DND-41 (cell line): ENCODE measurements at regions not wholly inside any gene's neighbourhood (a gene's known extent, or its start where the extent isn't known, plus 50 kb on each side); places are given as distances from the start of the nearest gene placed in this dataset.

Experiments
- EZH2 ChIP-seq: IDR thresholded peaks from 3 replicates; pipeline ENCODE4 v1.6.1; 2012; ENCODE audit warnings: borderline replicate concordance, low read depth, mild to moderate bottlenecking, moderate library complexity, low read length, inconsistent platforms; ENCODE audit not compliant: severe bottlenecking
- TF ChIP-seq, protein P1 (sequence below): IDR thresholded peaks from 2 replicates; pipeline ENCODE4 v1.5.1; 2012; ENCODE audit warnings: borderline replicate concordance, low read length, moderate library complexity, mild to moderate bottlenecking; ENCODE audit not compliant: poor library complexity, severe bottlenecking; ENCODE audit errors: extremely low read depth

DNA sequence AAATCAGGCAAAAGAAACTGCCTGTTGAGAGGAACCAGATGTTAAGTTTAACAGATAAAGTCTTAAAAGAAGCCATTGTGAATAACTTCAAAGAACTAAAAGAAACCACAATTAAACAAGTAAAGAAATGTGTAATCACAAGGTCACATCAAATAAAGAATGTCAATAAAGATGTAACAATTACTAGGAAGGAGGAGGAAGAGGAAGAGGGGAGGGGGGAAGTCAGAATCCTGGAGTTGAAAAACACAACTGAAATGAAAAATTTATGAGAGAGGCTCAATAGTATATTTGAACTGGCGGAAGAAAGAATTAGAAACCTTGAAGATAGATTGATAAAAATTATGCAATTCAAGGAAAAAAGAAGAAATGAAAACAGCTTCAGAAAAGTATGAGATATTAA lies 88.4 kb upstream of the CRIM1 start:
- TF ChIP-seq, protein P1, sequence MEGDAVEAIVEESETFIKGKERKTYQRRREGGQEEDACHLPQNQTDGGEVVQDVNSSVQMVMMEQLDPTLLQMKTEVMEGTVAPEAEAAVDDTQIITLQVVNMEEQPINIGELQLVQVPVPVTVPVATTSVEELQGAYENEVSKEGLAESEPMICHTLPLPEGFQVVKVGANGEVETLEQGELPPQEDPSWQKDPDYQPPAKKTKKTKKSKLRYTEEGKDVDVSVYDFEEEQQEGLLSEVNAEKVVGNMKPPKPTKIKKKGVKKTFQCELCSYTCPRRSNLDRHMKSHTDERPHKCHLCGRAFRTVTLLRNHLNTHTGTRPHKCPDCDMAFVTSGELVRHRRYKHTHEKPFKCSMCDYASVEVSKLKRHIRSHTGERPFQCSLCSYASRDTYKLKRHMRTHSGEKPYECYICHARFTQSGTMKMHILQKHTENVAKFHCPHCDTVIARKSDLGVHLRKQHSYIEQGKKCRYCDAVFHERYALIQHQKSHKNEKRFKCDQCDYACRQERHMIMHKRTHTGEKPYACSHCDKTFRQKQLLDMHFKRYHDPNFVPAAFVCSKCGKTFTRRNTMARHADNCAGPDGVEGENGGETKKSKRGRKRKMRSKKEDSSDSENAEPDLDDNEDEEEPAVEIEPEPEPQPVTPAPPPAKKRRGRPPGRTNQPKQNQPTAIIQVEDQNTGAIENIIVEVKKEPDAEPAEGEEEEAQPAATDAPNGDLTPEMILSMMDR, result no peak
- no peak for TF ChIP-seq EZH2
